PFSK-1 (cell line): ENCODE measurements at regions not wholly inside any gene's neighbourhood (a gene's known extent, or its start where the extent isn't known, plus 50 kb on each side); places are given as distances from the start of the nearest gene placed in this dataset.

Experiments used
- POLR2AphosphoS5 ChIP-seq: IDR thresholded peaks from 2 replicates; pipeline ENCODE4 v1.6.1; 2012; ENCODE audit warnings: low read depth, mild to moderate bottlenecking, control low read depth, low read length, moderate library complexity
- SIN3A ChIP-seq: IDR thresholded peaks from 2 replicates; pipeline ENCODE4 v1.6.1; 2012; ENCODE audit warnings: mild to moderate bottlenecking, low read length, moderate library complexity, borderline replicate concordance; ENCODE audit not compliant: insufficient read depth

DNA sequence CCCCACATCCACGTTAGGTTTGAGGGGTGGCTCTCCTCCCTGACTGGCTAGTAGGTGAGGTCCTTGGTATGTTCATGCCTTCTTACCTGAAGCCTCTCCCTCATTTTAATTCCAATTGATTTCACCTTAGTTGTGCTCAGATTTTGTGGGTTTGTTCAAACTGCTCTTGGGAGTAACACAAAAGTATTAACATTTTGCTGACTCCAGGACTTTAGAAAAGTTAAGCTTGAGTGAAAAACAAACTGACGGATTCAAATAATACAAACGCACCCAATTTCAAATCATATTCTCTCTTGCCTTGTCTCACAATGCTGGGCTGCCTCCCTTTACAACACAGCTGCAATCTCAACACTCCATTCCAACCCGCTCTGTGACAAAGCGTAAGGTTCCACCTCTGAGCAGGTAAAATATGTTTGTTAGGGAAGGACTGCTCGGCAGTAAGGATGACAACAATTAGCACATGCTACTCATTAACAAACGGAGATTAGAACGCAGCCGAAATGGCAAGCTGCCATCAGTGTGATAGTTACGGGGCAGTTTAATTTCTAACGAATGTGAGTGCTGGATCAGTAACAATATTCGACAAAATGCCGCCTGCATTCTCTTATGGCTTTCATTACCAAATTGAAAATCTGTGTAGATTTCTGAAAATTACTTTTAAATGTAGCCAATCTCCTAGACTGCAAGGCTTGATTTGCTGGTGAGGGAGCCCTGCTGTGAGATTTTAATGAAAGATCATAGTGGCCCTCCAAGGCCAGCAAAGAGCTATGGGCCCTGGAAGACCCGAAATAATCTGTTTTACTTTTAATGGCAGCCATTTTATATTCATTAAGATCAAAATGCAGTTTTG, 730.6 kb upstream of the FANCL start:
- TF ChIP-seq SIN3A (no peak), POLR2AphosphoS5 (no peak)
